Spinal cord (tissue), 9 donors: ENCODE measurements at regions not wholly inside any gene's neighbourhood (a gene's known extent, or its start where the extent isn't known, plus 50 kb on each side); places are given as distances from the start of the nearest gene placed in this dataset.
A peak's percentile ranks its signal among the peaks of the same experiment; 100 is the strongest.

ENCODE experiments used
- DNase-seq, 6 donors: peaks; one replicate each; pipeline versions ENCODE4 v3.0.0 to v3.0.0-alpha.2; 2013 to 2015; ENCODE audit warnings: low spot score in 6 of 6, low read depth in 4 of 6
- H3K27ac ChIP-seq: one replicate; pipeline ENCODE4 v1.5.1; 2013; ENCODE audit warnings: low read depth, low read length, control low read depth
- H3K27me3 ChIP-seq: one replicate; pipeline ENCODE4 v1.6.1; 2013; ENCODE audit warnings: low read length; ENCODE audit not compliant: control insufficient read depth, insufficient read depth
- H3K36me3 ChIP-seq: one replicate; pipeline ENCODE4 v1.6.1; 2013; ENCODE audit warnings: low read length; ENCODE audit not compliant: control insufficient read depth, insufficient read depth
- H3K4me1 ChIP-seq: one replicate; pipeline ENCODE4 v1.6.1; 2013; ENCODE audit warnings: low read length; ENCODE audit not compliant: control insufficient read depth, insufficient read depth
- H3K4me3 ChIP-seq: one replicate; pipeline ENCODE4 v1.5.1; 2013; ENCODE audit warnings: low read depth, low read length, control low read depth
- H3K9me3 ChIP-seq: one replicate; pipeline ENCODE4 v1.6.1; 2013; ENCODE audit warnings: low read length; ENCODE audit not compliant: control insufficient read depth, insufficient read depth
- WGBS: methylation state at CpG from one replicate; pipeline ENCODE4 v1.1.5; 2013; ENCODE audit warnings: missing lambda C conversion rate; ENCODE audit not compliant: insufficient coverage; 5-methylcytosine and 5-hydroxymethylcytosine counted together
- donor health status: healthy.

GRCh38 chr13:109862627-109863026, 76.2 kb upstream of the IRS2 start:
- no peaks in the 10 kb centered on the region for H3K9me3 ChIP-seq
- DNase-seq = no peak
- no peaks in the 10 kb centered on the region for H3K4me1 ChIP-seq
- WGBS = 88% methylated on average over 1 of the region's 2 CpGs
- H3K27ac ChIP-seq = no peak overlapping the region
- no peak overlapping the region for H3K4me3 ChIP-seq
- no peaks in the 10 kb centered on the region for H3K27me3 ChIP-seq
- H3K36me3 ChIP-seq = no peaks in the 10 kb centered on the region

GRCh38 chr13:109859898-109860297, 73.5 kb upstream of the IRS2 start:
- H3K9me3 ChIP-seq = no peaks in the 10 kb centered on the region
- no peaks in the 10 kb centered on the region for H3K36me3 ChIP-seq
- no peak overlapping the region for H3K27ac ChIP-seq
- no peaks in the 10 kb centered on the region for H3K4me1 ChIP-seq
- no peaks in the 10 kb centered on the region for H3K27me3 ChIP-seq
- 90% methylated on average over 2 of the region's 3 CpGs for WGBS
- DNase-seq = no peak
- no peak overlapping the region for H3K4me3 ChIP-seq

GRCh38 chr13:109859216-109859835, 72.9 kb upstream of the IRS2 start:
- no peaks in the 10 kb centered on the region for H3K9me3 ChIP-seq
- no peak overlapping the region for H3K4me3 ChIP-seq
- no peaks in the 10 kb centered on the region for H3K27me3 ChIP-seq

GRCh38 chr13:109858319-109858718, 71.9 kb upstream of the IRS2 start:
- H3K27me3 ChIP-seq = no peaks in the 10 kb centered on the region
- no peak for DNase-seq
- H3K4me1 ChIP-seq = no peaks in the 10 kb centered on the region
- H3K4me3 ChIP-seq = no peak overlapping the region
- no peaks in the 10 kb centered on the region for H3K9me3 ChIP-seq
- WGBS = 100% methylated on average over 4 of the region's 7 CpGs
- H3K36me3 ChIP-seq = no peaks in the 10 kb centered on the region
- H3K27ac ChIP-seq = no peak overlapping the region

More at GRCh38 chr13:109859216-109859835, 72.9 kb upstream of the IRS2 start:
- no peak overlapping the region for H3K27ac ChIP-seq
- H3K4me1 ChIP-seq = no peaks in the 10 kb centered on the region
- no peak for DNase-seq
- WGBS = 92% methylated on average over 7 of the region's 8 CpGs
- H3K36me3 ChIP-seq = no peaks in the 10 kb centered on the region

- Histone ChIP-seq H3K9me3 (no peaks in the 10 kb centered on the region), H3K36me3 (no peaks in the 10 kb centered on the region), H3K4me3 (no peak overlapping the region), H3K27ac (no peak overlapping the region), H3K27me3 (no peaks in the 10 kb centered on the region), H3K4me1 (no peaks in the 10 kb centered on the region)
- no peak for DNase-seq
- WGBS = 89% methylated on average over 3 of the region's 7 CpGs
Measured at GRCh38 chr13:109857803-109858202, 71.4 kb upstream of the IRS2 start.

- WGBS = 86% methylated on average over 4 of the region's 5 CpGs
- H3K36me3 ChIP-seq = no peaks in the 10 kb centered on the region
- H3K4me1 ChIP-seq = no peaks in the 10 kb centered on the region
- H3K4me3 ChIP-seq = no peak overlapping the region
- H3K27ac ChIP-seq = no peak overlapping the region
- H3K27me3 ChIP-seq = no peaks in the 10 kb centered on the region
- DNase-seq = no peak
- H3K9me3 ChIP-seq = no peaks in the 10 kb centered on the region
Measured at GRCh38 chr13:109857325-109857724, 70.9 kb upstream of the IRS2 start.

GRCh38 chr13:109856350-109856749, 70.0 kb upstream of the IRS2 start:
- no peaks in the 10 kb centered on the region for H3K4me1 ChIP-seq
- 90% methylated on average over 1 of the region's 4 CpGs for WGBS
- DNase-seq = no peak
- H3K27ac ChIP-seq = no peak overlapping the region
- H3K36me3 ChIP-seq = no peaks in the 10 kb centered on the region
- no peaks in the 10 kb centered on the region for H3K27me3 ChIP-seq
- H3K9me3 ChIP-seq = no peaks in the 10 kb centered on the region
- H3K4me3 ChIP-seq = no peak overlapping the region

- Histone ChIP-seq H3K9me3 (no peaks in the 10 kb centered on the region), H3K4me3 (no peak overlapping the region), H3K4me1 (no peaks in the 10 kb centered on the region), H3K27ac (no peak overlapping the region), H3K27me3 (no peaks in the 10 kb centered on the region), H3K36me3 (no peaks in the 10 kb centered on the region)
- DNase-seq = no peak
- 86% methylated on average over 3 of the region's 5 CpGs for WGBS
Measured at GRCh38 chr13:109853153-109853552, 66.8 kb upstream of the IRS2 start.

- peaks cover 2% of the 10 kb centered on the region for H3K27me3 ChIP-seq
- DNase-seq = no peak
- no peaks in the 10 kb centered on the region for H3K9me3 ChIP-seq
- peaks cover 7% of the 10 kb centered on the region for H3K4me1 ChIP-seq
- H3K27ac ChIP-seq = no peak overlapping the region
- H3K36me3 ChIP-seq = no peaks in the 10 kb centered on the region
- WGBS = 57% methylated on average over 4 of the region's 4 CpGs
- H3K4me3 ChIP-seq = no peak overlapping the region
Measured at GRCh38 chr13:109846185-109846584, 59.8 kb upstream of the IRS2 start.

- H3K4me1 ChIP-seq = peaks cover 7% of the 10 kb centered on the region
- no peak overlapping the region for H3K4me3 ChIP-seq
- peak in 2 of 6 donors; percentile 29 to 35 for DNase-seq
- no peak overlapping the region for H3K27ac ChIP-seq
- no peaks in the 10 kb centered on the region for H3K9me3 ChIP-seq
- 50% methylated on average over 2 of the region's 9 CpGs for WGBS
- H3K36me3 ChIP-seq = no peaks in the 10 kb centered on the region
- H3K27me3 ChIP-seq = peaks cover 2% of the 10 kb centered on the region
Measured at GRCh38 chr13:109844396-109844795, 58.0 kb upstream of the IRS2 start.
